Adrenal gland (tissue), 5 donors: ENCODE measurements at regions not wholly inside any gene's neighbourhood (a gene's known extent, or its start where the extent isn't known, plus 50 kb on each side); places are given as distances from the start of the nearest gene placed in this dataset.

ENCODE experiments used
- POLR2A ChIP-seq, 2 donors: fragments of 450-650 bp; IDR thresholded peaks; one replicate each; pipeline ENCODE4 v1.6.1; 2017; ENCODE audit warnings: antibody characterized with exemption in 2 of 2, mild to moderate bottlenecking in 2 of 2, moderate library complexity in 1 of 2
- TF ChIP-seq, protein P1 (sequence below), 6 experiments: fragments of 450-650 bp in 4 of 6; fragments of 200-600 bp in 2 of 6; sonication (generic) in 1 of 6; IDR thresholded peaks; 1 replicate in 5 of 6; 2 replicates in 1 of 6; pipeline versions ENCODE4 v1.5.1 to v1.8.0; 2016 to 2021; ENCODE audit warnings: antibody characterized with exemption in 6 of 6, mild to moderate bottlenecking in 2 of 6, moderate library complexity in 1 of 6
- donor health status: DM: no; HTN: no; CAD: no.

- TF ChIP-seq, protein P1, sequence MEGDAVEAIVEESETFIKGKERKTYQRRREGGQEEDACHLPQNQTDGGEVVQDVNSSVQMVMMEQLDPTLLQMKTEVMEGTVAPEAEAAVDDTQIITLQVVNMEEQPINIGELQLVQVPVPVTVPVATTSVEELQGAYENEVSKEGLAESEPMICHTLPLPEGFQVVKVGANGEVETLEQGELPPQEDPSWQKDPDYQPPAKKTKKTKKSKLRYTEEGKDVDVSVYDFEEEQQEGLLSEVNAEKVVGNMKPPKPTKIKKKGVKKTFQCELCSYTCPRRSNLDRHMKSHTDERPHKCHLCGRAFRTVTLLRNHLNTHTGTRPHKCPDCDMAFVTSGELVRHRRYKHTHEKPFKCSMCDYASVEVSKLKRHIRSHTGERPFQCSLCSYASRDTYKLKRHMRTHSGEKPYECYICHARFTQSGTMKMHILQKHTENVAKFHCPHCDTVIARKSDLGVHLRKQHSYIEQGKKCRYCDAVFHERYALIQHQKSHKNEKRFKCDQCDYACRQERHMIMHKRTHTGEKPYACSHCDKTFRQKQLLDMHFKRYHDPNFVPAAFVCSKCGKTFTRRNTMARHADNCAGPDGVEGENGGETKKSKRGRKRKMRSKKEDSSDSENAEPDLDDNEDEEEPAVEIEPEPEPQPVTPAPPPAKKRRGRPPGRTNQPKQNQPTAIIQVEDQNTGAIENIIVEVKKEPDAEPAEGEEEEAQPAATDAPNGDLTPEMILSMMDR (IDR thresholded peaks at IDR 0.05): no peak
- no peak for TF ChIP-seq POLR2A (IDR thresholded peaks at IDR 0.05)
Measured at GRCh38 chr10:2011106-2011716, 273.9 kb upstream of the ADARB2 start.
